Coronary artery (tissue), 2 donors: ENCODE measurements at regions not wholly inside any gene's neighbourhood (a gene's known extent, or its start where the extent isn't known, plus 50 kb on each side); places are given as distances from the start of the nearest gene placed in this dataset.

Source experiments
- DNase-seq: peaks from one replicate; pipeline ENCODE4 v3.0.0-alpha.2; 2017; ENCODE audit warnings: low spot score
- H3K27ac ChIP-seq, 2 donors: fragments of 200-600 bp; sonication (generic); one replicate each; pipeline ENCODE4 v1.5.1; 2016 to 2019
- H3K4me3 ChIP-seq: fragments of 200-600 bp; sonication (generic); 2 replicates; pipeline ENCODE4 v1.5.1; 2016; ENCODE audit warnings: mild to moderate bottlenecking, moderate library complexity
- CTCF ChIP-seq: fragments of 200-600 bp; sonication (generic); IDR thresholded peaks from one replicate; pipeline ENCODE4 v1.5.1; 2019; ENCODE audit warnings: antibody characterized with exemption

DNA sequence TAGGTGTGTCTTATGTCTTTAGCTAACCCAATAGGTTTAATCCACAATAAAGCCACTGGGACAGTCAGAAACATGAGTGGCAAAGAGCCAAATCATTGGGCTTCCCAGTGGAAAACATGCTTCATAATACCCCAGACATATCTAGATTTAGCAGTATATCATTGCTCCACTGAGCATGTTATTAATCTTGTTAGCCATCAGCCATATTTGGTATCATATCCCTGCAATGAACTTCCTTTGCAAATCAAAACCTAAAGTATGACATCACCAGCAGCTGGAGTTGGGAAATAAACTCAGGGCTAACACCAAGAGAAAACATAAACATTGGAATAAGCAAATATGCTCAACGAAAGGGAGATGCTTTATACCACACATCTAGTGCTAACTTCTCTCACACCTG, 280.8 kb upstream of the NOCT start:
- H3K4me3 ChIP-seq, result no peak overlapping the region
- no peak overlapping the region for H3K27ac ChIP-seq
- DNase-seq, result no peak
- TF ChIP-seq CTCF, result no peak

GRCh38 chr4:138728566-138728965, 287.0 kb upstream of the NOCT start:
- TF ChIP-seq CTCF, result no peak
- DNase-seq, result no peak
- Histone ChIP-seq H3K4me3 (no peak overlapping the region), H3K27ac (no peak overlapping the region)

GRCh38 chr4:138727731-138728130, 287.9 kb upstream of the NOCT start:
- Histone ChIP-seq H3K27ac (no peak overlapping the region), H3K4me3 (no peak overlapping the region)
- TF ChIP-seq CTCF, result no peak
- no peak for DNase-seq

DNA sequence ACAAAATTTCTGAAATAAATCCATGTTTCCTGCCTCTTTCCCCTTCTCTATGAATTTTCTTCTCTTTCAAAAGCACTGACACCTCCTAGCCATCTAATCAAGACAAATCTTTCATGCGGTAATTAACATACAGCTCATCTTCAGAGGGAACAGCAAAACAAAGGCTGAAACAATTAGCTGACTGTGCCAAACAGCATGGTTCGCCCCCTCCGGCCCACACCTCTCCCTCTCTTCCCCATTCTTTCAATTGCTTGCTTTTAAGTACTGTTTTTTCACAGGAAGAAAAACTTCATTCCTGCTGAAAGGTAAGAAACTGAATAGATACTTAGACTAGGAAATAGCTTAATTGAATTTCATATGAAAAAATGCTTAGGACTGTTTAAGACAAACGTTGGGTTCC, 291.1 kb upstream of the NOCT start:
- Histone ChIP-seq H3K4me3 (no peak overlapping the region), H3K27ac (no peak overlapping the region)
- no peak for TF ChIP-seq CTCF
- no peak for DNase-seq

GRCh38 chr4:138716559-138717335, 298.8 kb upstream of the NOCT start:
- Histone ChIP-seq H3K27ac (no peak overlapping the region), H3K4me3 (no peak overlapping the region)
- TF ChIP-seq CTCF, result no peak
- no peak for DNase-seq

DNA sequence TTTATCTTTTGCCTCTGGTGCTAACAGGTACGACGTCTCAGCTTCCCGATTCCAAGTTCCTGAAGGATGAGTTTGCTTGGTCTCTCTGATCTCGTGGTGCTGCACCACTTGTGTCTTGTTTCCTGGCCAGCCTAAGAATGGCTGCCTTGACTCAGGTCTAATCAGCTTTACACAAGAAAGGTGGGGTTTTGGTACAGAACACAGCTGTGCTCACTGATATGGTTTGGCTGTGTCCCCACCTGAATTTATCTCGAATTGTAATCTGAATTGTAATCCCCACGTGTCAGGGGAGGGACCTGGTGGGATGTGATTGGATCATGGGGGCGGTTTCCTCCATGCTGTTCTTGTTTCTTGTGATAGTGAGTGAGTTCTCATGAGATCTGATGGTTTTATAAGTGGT, 305.3 kb upstream of the NOCT start:
- Histone ChIP-seq H3K4me3 (no peak overlapping the region), H3K27ac (no peak overlapping the region)
- no peak for DNase-seq
- no peak for TF ChIP-seq CTCF

DNA sequence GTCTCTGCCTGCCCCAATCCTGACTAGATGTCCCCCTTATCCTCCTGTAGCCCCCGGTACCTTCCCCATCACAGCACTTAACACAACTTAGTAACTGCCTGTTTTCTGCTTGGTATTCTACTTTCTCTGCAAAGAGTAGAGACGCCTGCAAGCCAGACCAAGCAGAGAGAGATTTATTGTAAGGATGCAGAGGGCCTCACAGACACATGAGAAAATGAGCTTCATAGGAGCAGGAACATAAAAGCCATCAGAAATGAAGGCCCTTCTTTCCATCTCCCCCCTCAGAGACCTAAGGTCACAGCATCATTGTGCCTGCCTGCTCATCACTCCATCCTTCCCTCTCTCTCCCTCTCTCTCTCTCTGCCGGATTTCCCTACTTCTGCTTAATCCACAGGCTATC, 305.7 kb upstream of the NOCT start:
- Histone ChIP-seq H3K27ac (no peak overlapping the region), H3K4me3 (no peak overlapping the region)
- TF ChIP-seq CTCF, result no peak
- no peak for DNase-seq
